Stimulated activated CD4-positive, alpha-beta T cell treated with anti-CD3 and anti-CD28 coated beads, TNF-alpha, amount 100 ng/mL, for 1 hour (primary cell): ENCODE measurements at regions not wholly inside any gene's neighbourhood (a gene's known extent, or its start where the extent isn't known, plus 50 kb on each side); places are given as distances from the start of the nearest gene placed in this dataset.

ENCODE experiments used
- DNase-seq, 3 donors: peaks; one replicate each; pipeline ENCODE4 v3.0.0-alpha.2; 2020; ENCODE audit warnings: low read depth in 3 of 3, low spot score in 1 of 3

DNA sequence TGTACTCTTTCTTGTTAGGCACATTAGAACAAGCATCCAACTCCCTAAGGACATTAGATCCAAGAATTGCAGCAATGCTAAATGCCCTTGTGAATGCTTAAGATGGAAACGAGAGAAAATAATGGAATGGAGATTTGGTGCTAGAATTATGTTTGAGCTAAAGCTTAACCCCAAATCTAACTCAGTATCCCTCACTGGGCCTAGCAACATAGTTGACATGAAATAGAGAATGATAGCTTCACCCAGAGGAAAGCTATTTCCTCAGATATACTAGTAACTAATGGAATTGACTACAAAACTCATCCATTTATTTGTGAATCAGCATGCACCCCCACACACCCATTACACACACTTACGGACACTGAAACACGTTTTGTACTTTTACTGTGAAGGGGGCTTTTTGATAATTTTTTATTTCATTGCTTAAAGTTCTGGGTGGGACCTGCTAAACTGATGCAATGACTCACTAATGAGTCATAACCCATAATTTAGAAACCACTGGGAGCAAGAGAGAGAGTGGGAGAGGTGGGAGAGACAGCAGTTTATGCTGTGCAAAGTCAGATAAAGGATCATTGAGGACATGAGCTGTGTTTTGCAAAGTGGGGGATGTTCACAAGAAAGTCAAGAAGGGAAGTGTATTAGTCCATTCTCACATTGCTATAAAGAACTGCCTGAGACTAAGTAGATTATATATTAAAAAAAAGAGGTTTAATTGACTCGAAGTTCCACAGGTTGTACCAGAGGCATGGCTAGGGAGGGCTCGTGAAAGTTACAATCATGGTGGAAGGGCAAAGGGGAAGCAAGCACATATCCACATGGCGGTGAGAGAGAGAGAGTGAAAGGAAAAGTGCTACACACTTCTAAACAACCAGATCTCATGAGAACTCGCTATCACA, 382.7 kb downstream of the SFMBT2 start:
- no peak for DNase-seq

- DNase-seq: no peak
Measured at GRCh38 chr10:7027237-7027912, 383.5 kb downstream of the SFMBT2 start.

DNA sequence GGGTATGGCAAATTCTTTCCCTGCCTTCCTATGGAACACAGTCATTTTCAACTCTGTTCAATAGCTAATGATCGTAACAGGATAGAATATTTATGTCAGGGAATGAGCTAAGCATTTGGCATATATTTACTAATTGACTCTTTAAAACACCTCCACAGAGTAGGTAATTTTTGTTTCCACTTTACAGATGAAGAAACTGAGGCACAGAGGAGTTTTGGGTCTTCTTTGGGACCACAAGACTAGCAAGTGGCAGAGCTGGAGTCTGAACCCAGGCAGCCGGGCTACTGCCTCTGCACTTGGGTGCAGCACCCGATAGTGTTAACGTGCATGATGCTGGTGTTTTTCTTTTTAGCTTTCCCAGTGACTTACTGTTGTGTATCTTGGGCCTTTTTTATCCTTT, 384.0 kb downstream of the SFMBT2 start:
- no peak for DNase-seq

DNA sequence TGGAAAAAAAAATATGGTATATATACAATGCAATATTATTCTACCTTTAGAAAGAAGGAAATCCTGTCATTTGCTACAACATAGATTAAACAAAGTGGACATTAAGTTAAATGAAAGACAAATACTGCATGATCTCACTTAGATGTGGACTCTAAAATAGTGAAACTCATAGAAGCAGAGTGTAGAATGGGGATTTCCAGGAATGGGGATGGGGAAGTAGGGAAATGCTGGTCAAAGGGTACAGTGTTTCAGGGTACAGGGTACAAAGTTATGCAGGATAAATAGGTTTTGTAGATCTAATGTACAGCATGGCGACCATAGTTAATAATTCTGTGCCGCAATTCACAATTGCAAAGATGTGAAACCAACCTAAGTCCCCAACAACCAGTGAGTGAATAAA, 385.5 kb downstream of the SFMBT2 start:
- no peak for DNase-seq

DNA sequence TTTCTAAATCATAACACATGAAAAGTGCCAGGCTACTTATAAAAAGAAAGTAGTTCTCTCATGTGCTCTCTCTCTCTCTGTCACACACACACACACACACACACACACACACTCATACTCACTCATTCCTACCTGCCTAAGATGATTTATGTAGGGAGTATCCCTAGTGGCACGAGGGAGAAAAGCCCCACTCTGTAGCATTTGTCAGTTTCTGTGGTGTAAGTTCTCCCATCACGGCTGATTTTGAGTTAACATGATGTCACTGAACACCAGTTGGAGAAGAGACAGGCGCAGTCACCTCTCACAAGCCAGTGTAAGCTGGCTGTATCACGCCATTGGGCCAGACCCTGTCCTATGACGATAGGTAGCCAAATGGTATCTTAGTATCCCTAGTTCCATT, 395.4 kb downstream of the SFMBT2 start:
- DNase-seq: no peak

GRCh38 chr10:7014721-7015120, 396.1 kb downstream of the SFMBT2 start:
- DNase-seq: no peak

DNA sequence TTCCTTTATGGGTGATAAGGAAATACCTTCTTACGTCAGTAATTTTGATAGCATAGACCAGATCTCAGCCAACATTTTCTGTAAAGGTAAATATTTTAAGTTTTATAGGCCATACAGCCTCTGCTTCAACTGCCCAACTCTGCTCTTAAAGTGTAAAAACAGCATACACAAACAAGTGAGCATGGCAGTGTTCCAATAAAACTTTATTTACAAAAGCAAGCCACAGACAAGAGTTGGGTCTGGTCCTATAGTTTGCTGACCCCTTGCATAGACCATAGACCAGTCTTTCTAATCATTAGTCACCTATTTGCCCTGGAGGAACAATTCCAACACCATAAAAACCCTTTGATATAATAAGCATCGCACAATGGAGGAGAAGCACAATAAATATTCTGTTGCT, 398.8 kb downstream of the SFMBT2 start:
- no peak for DNase-seq

DNA sequence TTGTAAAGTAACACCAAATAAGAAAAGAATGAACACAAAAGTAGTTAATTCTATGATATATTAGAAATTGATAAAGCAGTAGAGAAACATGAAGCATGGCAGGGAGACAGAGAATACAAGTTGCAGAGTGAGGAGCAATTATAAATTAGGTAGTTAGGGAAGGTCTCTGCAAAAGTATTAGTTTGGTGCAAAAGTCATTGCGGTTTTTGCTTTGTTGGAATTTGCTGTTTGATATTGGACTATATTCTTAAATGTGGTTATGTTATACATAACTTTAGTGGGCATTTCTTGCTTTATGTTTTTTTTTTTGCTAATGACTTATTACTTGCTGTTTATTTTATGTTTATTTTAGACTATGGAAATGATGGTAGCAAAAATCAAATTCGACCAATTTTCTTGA, 402.2 kb downstream of the SFMBT2 start:
- DNase-seq: no peak

- DNase-seq: no peak
Measured at GRCh38 chr10:7007600-7008190, 403.1 kb downstream of the SFMBT2 start.

DNA sequence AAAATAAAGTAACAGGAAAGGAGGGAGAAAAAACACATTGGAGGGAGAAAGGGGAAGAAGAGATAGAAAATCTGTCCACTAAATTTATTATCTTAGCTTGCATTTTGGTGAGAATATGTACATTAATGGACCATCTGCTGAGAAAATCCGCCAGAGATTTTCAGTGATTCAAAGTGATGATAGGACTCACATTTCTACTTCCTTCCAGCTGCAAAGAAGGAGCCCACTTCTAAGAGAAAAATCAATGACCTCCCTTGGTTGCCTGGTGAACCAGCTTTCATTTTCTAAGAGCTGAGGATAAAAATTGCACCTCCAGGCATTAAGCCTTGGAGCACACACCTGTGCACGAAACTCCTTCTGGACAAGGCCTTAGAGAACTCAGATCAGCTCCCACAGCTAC, 404.3 kb downstream of the SFMBT2 start:
- DNase-seq: no peak

- no peak for DNase-seq
Measured at GRCh38 chr10:7003831-7004395, 406.9 kb downstream of the SFMBT2 start.

DNA sequence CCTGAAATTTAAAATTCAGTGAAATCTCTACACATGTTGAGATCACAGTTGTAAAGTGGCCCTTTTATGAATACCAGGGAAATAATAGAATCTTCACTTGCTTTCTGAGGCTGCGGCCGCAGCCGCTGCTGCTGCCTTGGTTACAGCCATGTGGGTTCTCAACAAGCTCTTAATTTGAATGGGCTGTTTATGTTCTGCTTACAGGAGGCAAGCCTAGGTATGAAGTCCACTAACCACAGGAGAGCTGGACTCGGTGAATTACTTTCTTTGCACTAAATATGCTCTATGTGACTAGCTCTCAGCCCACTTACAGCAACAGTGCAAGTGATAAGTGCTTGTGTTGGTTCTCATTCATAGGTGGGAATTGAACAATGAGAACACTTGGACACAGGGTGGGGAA, 410.8 kb downstream of the SFMBT2 start:
- no peak for DNase-seq

DNA sequence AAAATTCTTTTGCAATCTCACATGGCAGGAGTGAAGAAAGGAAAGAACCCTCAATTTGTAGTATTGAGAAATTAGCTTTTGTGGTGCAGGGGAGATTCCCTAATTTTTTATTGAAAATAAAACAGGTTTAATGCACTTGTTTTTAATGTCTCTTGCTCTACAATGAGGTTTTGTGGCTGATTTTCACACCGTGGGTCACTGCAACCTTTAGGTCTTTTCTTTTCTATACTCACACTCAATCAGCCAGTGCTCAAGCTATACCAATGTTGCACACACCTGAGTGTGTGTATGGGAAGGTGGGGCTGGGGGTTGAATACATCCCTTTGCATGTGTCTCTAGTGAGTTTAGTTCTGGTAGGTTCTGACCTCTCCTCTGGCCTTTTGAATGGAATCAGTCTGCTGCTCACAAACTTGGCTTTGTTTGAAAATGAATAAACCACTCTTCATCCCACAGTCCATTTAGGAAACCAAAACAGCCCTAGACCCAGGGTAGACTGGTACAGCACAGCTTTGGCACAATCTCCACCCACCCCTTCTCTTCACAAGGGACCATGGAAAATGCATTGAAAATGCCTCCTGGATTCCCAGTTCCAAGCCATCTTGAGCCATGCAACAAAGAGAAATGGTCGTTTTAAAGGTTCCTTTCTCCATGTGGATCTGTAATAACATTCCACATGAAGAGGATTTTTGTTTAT, 411.5 kb downstream of the SFMBT2 start:
- no peak for DNase-seq

GRCh38 chr10:6997509-6997908, 413.3 kb downstream of the SFMBT2 start:
- no peak for DNase-seq

- no peak for DNase-seq
Measured at GRCh38 chr10:6996431-6996830, 414.4 kb downstream of the SFMBT2 start.

DNA sequence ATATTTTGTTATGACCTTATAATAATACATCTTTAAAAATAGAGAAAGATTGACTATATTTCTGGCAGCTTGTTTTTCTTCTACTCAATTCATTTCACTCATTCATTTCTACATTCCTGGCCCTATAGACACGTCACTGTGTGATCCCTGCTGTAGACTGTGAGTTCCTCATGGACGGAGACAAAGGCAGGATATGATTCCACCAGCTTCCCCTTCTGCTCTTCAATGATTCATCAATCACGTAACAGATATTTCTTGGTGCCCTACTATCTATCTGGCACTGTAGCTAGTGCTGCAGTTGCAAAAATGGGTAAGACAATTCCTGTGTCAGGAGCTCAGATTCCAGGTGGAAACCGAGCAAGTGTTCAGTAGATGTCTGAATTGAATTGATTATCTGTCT, 415.0 kb downstream of the SFMBT2 start:
- DNase-seq: no peak

- DNase-seq: no peak
Measured at GRCh38 chr10:6995341-6995740, 415.3 kb upstream of the PRKCQ start.

GRCh38 chr10:6990891-6991290, 410.8 kb upstream of the PRKCQ start:
- DNase-seq: no peak

- DNase-seq: no peak
Measured at GRCh38 chr10:6988654-6989053, 408.6 kb upstream of the PRKCQ start.

GRCh38 chr10:6987536-6987945, 407.5 kb upstream of the PRKCQ start:
- no peak for DNase-seq

GRCh38 chr10:6986927-6987326, 406.9 kb upstream of the PRKCQ start:
- no peak for DNase-seq
